D721Med (cell line): ENCODE measurements at regions not wholly inside any gene's neighbourhood (a gene's known extent, or its start where the extent isn't known, plus 50 kb on each side); places are given as distances from the start of the nearest gene placed in this dataset.

Experiments used
- DNase-seq: peaks from one replicate; pipeline ENCODE4 v3.0.0; 2011; ENCODE audit warnings: low spot score; ENCODE audit not compliant: insufficient read length
- FAIRE-seq: peaks from 2 replicates; lab custom pipeline; 2011; peaks lifted over from hg19 to GRCh38; lab: Jason Lieb, UNC
- CTCF ChIP-seq: IDR thresholded peaks from 2 replicates; pipeline ENCODE4 v1.5.1; 2012; ENCODE audit warnings: mild to moderate bottlenecking, control low read depth; ENCODE audit not compliant: insufficient read depth; ENCODE audit errors: missing control alignments

- FAIRE-seq (no peak), DNase-seq (no peak)
- no peak for TF ChIP-seq CTCF
Observed at GRCh38 chr4:35900286-35901243, 343.7 kb downstream of the ARAP2 start.

GRCh38 chr4:35912174-35912573 is 332.1 kb downstream of the ARAP2 start:
- DNase-seq (no peak), FAIRE-seq (no peak)
- TF ChIP-seq CTCF, result no peak

- FAIRE-seq (no peak), DNase-seq (no peak)
- no peak for TF ChIP-seq CTCF
Observed at GRCh38 chr4:35918491-35918977, 325.8 kb downstream of the ARAP2 start.

GRCh38 chr4:35925806-35926205 is 318.5 kb downstream of the ARAP2 start:
- TF ChIP-seq CTCF, result no peak
- FAIRE-seq, result no peak

GRCh38 chr4:35926788-35927187 is 317.5 kb downstream of the ARAP2 start:
- no peak for TF ChIP-seq CTCF
- no peak for DNase-seq
- FAIRE-seq, result no peak

More at GRCh38 chr4:35925806-35926205, 318.5 kb downstream of the ARAP2 start:
- no peak for DNase-seq

GRCh38 chr4:35933901-35934300 is 310.4 kb downstream of the ARAP2 start:
- FAIRE-seq, result no peak
- DNase-seq, result no peak
- no peak for TF ChIP-seq CTCF
